Erythroblast (primary cell): ENCODE measurements at regions not wholly inside any gene's neighbourhood (a gene's known extent, or its start where the extent isn't known, plus 50 kb on each side); places are given as distances from the start of the nearest gene placed in this dataset.
"Not testable (repeated sequence)": the region's sequence is repeated elsewhere in the genome, so short reads cannot be mapped to it uniquely, and the experiment has no call there.

Experiments used
- DNase-seq, 2 experiments: peaks; one replicate each; lab custom pipeline; 2025; lab: John Stamatoyannopoulos, UW
- GATA1 ChIP-seq: IDR thresholded peaks from 2 replicates; pipeline ENCODE4 v1.6.1; 2011; ENCODE audit warnings: low read depth, mild to moderate bottlenecking, control low read depth, low read length, moderate library complexity
- POLR2A ChIP-seq: IDR thresholded peaks from 2 replicates; pipeline ENCODE4 v1.6.1; 2011; ENCODE audit warnings: mild to moderate bottlenecking, low read length

DNA sequence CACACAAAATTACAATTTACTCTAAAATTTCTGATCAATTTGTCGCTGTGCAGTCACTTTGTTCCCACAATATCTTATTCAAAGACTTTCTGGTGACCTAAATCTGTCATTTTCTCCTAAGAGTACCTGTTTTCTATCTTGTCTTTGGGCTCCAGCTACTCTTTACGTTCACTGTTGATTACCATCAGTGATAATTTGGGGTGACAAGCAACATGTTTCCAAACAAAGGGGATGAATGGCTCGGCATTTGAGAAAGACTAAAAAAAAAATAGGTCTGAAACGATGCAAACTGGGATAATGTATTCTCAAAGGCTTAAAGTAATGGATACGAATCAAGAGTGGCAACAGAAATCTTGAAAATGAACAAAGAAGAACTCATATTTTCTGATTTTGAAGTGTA lies 205.2 kb upstream of the DAB2 start:
- DNase-seq = no peak
- TF ChIP-seq POLR2A = no peak
- no peak for TF ChIP-seq GATA1

DNA sequence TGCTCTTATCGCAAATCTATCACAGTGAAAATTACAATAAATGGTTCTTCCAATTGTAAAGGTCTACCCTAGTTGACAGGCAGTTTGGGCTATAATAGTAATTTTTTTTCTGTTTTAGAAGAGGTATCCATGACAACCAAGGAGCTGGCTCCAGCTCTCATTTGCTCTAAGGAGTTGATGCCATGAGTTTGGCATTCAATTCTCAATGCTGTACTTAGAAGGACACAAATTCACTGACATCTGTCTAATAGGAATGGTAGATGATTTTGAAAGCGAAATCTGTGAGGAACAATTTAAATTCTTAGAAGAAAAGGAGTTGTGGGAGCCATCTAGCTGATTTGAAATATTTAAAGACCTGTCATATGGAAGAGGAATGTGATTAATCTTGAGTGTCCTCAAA lies 203.6 kb upstream of the DAB2 start:
- DNase-seq = no peak
- TF ChIP-seq POLR2A = no peak
- TF ChIP-seq GATA1 = no peak

DNA sequence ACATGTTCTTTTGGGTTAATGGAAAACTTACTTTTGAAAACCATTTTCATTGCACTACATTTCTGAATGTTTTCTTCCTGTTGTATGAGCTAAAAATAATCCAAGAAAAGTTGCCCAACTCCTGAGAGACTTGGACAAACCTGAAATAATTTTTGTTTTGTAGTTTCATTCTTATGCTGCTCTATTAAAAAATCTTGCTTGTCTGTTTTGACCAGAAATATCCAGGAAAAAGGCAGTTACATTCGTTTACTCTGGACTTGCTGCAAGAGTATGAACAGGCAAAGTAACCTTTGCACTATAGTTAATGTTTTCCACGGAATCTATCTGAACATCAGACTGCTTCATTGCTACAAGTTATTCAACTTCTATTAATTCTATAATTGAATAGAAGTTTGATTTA lies 200.1 kb upstream of the DAB2 start:
- TF ChIP-seq GATA1 = no peak
- no peak for DNase-seq

DNA sequence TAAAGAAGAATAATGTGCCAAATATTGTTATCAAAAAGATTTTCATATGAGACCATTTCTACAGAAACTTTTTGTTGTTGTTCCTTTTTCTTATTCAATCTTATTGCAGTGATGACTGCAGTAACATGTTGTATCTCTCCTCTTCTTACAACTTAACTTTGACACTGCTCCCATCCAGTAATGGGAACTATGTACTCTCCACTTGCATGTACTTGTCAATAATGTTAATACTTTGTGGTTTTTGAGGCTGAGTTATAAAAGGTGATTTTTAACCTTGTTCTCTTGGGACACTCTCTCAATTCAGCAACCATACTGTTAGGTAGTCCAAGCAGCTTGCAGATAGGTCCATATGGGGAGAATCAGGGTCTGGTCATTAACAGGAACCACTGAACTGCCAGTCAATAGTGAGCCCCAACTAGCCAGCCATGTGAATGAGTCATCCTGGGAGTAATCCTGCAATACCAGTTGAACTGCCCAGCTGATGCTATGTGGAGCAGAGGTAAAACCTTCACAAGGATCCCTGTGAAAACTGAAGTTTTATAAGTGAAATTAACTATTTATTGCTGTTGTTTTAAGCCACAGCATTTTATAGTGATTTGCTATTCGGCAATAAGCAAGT lies 199.6 kb upstream of the DAB2 start:
- DNase-seq = no peak
- TF ChIP-seq POLR2A = no peak
- no peak for TF ChIP-seq GATA1

DNA sequence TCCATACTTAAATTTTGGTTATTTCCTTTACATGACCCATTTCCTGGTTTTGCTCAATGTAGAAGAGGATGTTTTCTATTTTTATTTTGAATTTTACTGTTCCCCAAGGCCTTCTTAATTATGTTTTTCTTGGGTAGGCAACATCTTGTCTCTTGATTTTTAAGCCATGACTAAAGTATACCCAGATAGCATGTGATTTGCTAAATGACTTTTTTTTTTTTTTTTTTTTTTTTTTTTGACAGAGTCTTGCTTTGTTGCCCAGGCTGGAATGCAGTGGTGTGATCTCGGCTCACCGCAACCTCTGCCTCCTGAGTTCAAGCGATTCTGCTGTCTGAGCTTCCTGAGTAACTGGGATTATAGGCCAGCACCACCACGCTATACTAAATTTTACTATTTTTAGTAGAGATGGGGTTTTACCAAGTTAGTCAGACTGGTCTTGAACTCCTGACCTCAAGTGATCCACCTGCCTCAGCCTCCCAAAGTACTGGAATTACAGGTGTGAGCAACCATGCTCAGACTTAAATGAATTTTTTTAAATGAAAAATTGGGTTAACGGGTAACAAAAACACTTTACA lies 198.6 kb upstream of the DAB2 start:
- TF ChIP-seq GATA1 (no peak), POLR2A (no peak)
- no peak for DNase-seq

DNA sequence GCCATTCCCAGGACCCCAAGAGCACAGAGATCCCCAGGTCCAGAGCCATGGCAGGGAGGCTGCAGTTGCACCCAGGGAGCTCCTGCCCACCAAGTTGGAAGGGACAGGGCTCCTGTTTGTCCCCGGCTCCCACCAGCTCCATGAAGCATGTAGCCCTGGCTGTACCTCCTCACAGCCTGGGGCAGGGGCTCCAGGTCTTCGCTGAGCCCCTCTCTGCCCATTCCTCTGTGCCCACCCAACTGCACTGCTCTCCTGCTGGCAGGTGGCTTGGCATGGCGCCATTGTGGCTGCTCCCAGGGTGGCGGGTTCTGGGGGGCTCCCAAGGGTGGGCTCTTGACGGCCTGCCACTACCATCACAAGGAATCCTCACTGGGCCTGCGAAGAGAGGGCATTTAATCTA lies 197.5 kb upstream of the DAB2 start:
- TF ChIP-seq POLR2A (no peak), GATA1 (no peak)
- no peak for DNase-seq

DNA sequence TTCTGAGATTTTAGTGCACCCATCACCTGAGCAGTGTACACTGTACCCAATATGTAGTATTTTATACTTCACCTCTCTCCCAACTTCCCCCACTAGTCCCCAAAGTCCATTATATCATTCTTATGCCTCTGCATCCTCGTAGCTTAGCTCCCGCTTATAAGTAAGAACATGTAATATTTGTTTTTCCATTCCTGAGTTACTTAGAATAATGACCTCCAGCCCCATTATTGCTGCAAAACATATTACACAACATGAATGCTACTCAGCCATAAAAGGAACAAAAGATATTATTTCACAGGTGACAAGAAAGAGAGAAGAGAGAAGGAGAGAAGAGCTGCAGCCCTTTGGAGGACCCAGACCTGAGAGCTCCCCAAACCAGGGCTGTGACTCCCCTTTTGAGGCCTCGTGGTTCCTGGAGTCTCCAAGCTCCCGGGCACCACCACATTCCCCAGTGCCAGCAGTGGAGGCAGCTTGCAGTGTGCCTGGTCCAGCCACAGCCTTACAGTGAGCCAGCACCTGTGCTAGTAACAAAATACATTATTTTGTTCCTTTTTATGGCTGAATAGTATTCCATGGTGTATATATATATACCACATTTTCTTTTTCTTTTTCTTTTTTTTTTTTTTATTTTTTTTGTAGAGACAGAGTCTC lies 194.5 kb upstream of the DAB2 start:
- no peak for DNase-seq
- TF ChIP-seq POLR2A (no peak), GATA1 (no peak)

DNA sequence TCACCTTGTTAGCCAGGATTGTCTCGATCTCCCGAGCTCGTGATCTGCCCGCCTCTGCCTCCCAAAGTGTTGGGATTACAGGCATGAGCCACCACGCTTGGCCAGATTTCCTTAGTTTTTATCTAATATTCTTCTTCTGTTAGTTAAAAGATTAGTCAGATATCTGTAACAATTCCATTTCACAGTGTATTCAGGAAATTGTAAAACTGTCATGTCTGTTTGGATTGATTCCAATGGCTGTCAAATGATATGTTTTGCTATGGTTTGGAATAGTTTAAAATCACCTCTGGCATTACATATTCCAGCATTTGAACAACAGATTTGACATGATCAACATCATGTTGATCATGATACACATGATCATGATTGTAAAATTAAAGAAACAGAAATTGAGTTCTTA lies 193.6 kb upstream of the DAB2 start:
- no peak for DNase-seq
- TF ChIP-seq GATA1 (no peak), POLR2A (no peak)

DNA sequence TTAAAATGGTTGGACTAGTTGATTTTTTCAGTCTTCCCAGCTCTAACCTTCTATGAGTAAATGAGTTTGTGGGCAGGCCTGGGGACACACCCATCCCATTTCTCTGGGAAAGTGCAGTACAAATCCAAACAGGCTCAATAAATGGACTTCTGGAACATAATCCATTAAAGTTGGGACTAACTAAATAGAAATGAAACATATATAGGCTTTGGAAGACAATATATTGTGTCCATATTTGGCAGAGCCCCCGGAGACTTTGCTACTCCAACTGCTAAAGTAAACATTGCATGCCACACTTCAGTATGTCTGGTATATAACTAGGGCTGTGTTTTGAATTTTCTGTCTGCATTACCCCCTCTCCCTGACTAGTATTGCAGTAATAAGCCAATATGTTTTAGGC lies 191.4 kb upstream of the DAB2 start:
- no peak for DNase-seq
- TF ChIP-seq GATA1 = no peak
- TF ChIP-seq POLR2A = no peak

DNA sequence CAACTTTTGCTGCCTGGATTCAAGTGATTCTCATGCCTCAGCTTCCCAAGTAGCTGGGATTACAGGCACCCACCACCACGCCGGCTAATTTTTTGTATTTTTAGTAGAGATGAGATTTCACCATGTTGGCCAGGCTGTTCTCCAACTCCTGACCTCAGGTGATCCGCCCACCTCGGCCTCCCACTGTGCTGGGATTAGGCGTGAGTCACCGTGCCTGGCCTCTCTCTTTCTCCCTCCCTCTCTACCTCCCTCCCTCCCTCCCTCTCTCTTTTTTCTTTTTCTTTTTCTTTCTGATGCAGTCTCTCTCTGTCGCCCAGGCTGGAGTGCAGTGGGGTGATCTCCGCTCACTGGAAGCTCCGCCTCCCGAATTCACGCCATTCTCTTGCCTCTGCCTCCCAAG lies 186.3 kb upstream of the DAB2 start:
- not testable (repeated sequence) for DNase-seq

DNA sequence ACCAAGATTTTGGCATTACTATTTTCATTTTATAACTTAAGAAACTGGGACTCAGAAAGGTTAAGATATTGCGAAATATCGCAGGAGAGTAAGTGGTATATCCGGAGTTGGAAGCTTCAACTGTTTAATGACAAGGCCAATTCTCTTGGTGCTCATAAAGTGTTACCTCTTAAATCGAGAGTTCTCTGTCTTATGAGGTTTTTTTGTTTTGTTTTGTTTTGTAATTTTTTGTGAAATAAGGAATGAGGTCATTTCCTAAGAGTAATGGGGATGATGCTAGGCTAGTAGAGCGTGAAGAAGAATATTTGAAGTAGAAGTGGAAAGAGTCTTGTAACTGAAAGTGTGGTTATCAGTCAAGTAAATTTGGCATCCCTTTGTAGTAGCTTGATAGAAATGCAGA lies 183.2 kb upstream of the DAB2 start:
- TF ChIP-seq POLR2A (no peak), GATA1 (no peak)
- DNase-seq = no peak

DNA sequence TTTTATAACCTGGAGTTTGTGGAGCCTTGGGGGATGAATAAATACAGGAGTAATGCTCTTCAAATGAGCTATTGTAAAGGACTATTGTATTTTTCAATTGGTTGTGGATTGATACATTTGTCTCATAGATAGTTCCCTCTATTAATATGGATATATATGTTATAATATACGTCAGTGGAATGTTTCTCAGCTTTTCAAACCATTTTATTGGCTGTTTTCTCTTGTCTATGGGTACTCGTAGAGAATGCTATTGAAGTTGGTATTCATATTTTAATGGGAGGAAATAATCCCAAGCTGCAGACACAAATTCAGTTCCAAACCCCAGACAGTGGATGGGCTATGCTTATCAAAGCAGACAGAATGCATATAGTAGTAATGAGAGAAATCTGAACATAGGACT lies 181.8 kb upstream of the DAB2 start:
- no peak for TF ChIP-seq GATA1
- no peak for TF ChIP-seq POLR2A

DNA sequence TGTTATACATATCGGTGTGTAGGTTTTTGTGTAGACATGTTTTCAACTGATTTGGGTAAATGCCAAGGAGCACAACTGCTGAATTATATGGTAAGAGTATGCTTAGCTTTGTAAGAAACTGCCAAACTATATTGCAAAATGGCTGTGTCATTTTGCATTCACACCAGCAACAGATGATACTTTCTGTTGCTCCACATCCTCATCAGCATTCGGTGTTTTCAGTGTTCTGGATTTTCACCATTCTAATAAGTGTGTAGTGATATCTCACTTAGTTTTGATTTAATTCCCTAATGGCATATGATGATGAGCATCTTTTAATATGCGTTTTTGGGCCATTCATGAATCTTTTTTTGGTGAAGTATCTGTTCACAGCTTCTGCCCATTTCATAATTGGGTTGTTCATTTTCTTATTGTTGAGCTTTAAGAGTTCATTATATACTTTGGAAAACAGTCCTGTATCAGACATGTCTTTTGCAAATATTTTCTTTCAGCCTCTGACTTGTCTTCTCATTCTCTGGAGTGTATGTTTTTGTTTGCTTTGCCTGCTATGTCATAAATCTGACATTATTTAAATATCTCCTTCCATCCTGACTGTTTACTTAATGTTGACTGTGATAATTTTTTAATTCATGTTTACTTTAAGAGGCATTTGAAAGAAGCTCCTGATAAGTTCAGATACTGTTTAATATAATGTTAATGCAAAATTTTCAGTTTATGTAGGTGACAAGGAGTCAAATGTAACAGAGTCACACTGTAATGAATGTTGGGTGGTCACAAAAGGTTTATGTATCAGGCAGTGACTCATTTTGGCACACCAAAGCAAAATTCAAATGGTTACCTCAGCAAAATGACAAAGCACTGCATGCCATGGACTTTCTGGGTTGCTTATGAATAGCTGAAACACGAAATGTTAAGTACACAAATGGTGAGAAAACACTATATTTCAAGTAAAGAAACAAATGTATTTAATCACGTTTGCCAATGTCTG lies 181.1 kb upstream of the DAB2 start:
- TF ChIP-seq POLR2A (no peak), GATA1 (no peak)
- no peak for DNase-seq

More for the DNA sequence above, 181.8 kb upstream of the DAB2 start:
- no peak for DNase-seq

DNA sequence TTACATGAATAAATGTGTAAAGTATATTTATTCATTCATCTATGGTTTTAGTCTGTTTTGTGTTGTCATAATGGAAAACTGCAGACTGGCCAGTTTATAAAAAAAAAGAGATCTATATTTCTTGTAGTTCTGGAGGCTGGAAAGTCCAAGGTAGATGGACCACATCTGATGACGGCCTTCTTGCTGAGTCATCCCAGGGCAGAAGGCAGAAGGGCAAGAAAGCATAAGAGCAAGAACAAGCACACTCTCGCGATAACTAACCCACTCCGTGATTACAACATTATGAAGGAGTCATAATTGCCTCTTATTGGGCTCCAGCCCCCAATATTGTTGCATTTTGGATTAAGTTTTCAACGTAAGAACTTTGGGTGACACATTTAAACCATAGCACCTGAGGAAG lies 180.4 kb upstream of the DAB2 start:
- TF ChIP-seq GATA1 (no peak), POLR2A (no peak)
- no peak for DNase-seq
